ENCODE measurements at regions not wholly inside any gene's neighbourhood (a gene's known extent, or its start where the extent isn't known, plus 50 kb on each side); places are given as distances from the start of the nearest gene placed in this dataset.

DNA sequence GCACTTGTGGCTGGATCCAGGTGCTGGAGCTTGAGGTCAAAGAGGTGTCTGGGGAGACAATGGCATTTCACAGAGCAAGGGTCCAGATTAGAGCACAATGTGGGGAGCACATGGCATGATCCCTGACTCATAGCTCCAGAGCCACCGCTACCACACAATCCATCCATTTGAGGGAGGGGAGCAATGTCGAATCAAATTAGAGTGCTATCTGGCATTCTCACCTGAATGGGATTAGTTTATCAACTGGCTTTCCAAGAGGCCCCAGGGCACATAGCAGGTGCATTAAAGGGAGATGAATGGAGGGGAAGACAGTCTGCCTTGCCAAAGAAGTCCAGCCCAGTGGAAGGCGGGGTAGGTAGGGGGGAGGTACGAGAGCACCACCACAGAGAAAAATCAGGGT lies 194.4 kb upstream of the GPR12 start:
- no peak for DNase-seq (ENCODE audit: low read depth)
- no peak overlapping the region for H3K4me3 ChIP-seq (ENCODE audit: low read depth, low read length)
- TF ChIP-seq, protein P1, sequence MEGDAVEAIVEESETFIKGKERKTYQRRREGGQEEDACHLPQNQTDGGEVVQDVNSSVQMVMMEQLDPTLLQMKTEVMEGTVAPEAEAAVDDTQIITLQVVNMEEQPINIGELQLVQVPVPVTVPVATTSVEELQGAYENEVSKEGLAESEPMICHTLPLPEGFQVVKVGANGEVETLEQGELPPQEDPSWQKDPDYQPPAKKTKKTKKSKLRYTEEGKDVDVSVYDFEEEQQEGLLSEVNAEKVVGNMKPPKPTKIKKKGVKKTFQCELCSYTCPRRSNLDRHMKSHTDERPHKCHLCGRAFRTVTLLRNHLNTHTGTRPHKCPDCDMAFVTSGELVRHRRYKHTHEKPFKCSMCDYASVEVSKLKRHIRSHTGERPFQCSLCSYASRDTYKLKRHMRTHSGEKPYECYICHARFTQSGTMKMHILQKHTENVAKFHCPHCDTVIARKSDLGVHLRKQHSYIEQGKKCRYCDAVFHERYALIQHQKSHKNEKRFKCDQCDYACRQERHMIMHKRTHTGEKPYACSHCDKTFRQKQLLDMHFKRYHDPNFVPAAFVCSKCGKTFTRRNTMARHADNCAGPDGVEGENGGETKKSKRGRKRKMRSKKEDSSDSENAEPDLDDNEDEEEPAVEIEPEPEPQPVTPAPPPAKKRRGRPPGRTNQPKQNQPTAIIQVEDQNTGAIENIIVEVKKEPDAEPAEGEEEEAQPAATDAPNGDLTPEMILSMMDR (conservative IDR thresholded peaks at IDR 0.05; ENCODE audit: low read depth, low read length) = no peak

DNA sequence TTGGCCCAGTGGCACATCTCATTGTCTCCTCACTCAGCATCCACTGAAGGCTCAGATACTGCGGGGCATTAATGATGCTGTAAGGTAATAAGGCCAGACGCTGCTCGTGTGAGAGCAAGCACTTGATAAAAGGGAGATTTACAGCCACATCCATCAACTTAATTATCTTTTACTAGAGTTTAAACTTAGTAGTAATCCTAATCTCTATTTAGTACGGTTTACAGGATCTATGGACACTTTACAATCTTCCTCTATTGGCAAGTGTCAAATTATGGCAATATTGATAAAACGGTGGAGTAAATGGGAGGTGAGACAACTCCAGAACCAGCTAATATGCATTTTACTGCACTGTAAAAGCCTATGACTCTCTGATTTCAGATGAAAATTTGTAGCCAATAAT lies 192.7 kb upstream of the GPR12 start:
- DNase-seq (ENCODE audit: low read depth) = no peak
- no peak overlapping the region for H3K4me3 ChIP-seq (ENCODE audit: low read depth, low read length)
- TF ChIP-seq, protein P1 (conservative IDR thresholded peaks at IDR 0.05; ENCODE audit: low read depth, low read length) = no peak

DNA sequence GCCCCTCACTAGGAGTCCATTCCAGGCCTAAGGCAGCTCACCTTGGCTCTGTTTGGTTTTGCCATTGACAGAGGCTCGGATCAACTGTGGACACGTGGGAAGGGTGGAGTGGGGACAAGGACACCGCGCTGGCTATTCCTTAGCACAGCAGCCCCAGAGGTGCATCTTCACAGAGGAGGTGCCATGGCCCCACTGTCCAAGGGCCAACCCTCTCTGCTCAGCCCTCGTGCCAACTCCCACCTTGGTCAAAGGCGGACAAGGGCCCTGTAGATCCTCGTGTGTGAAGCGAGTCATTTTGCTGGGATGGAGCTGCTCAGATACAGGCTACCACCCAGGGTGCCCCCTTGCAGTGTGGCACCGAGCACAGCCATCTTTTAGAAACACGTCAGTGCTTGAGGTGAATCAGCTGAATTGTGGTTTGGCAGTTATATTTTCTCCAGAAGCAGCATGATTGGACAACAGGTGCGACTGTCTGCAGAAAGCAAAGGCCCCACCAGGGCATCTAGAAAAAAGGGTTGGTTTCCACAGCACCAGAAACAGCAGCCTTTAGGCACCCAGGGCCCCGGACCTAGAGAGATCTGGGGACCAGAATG lies 192.1 kb upstream of the GPR12 start:
- TF ChIP-seq, protein P1 (conservative IDR thresholded peaks at IDR 0.05; ENCODE audit: low read depth, low read length) = no peak
- no peak overlapping the region for H3K4me3 ChIP-seq (ENCODE audit: low read depth, low read length)
- DNase-seq (ENCODE audit: low read depth) = no peak

DNA sequence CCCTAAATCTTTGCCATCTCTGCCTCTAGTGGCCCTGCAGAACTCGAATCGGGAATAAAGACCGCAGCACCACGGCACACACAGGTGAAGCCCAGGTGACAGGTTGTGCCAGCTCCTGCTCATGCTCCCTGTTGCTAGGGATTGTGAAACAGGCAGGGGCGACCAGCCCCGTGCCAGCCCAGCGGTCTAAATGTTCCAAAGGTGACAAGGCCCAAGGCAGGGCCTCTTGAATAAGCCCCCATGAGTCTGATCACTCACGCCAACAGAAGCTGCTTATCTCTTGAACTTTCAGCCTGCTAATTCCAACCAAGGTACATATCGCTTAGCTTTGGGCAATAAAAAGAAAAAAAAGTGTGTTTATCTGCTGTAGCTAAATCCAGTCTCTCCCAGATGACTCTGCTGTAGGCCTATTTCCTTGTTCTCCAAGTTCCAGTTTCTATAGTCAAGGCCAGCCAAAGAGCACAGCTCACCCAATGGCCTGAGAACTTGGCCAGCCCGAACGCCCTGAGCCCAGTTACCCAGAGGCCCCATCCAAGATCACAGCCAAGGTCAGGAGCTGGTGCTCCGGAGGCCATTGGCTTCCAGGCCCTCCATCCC lies 191.1 kb upstream of the GPR12 start:
- no peak for DNase-seq (ENCODE audit: low read depth)

DNA sequence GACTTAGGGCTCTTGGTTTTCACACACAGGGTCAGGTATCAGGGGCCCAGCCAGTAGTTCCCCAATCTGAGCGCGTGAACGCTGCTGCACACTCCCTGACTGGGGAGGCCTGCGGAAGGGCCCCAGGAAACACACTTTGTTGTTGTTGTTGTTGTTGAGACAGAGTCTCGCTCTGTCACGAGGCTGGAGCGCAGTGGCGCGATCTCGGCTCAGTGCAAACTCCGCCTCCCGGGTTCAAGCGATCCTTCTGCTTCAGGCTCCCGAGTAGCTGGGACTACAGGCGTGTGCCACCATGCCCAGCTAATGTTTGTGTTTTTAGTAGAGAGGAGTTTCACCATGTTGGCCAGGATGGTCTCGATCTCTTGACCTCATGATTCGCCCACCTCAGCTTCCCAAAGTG lies 190.4 kb upstream of the GPR12 start:
- H3K4me3 ChIP-seq (ENCODE audit: low read depth, low read length) = no peak overlapping the region
- no peak for DNase-seq (ENCODE audit: low read depth)
- TF ChIP-seq, protein P1 (conservative IDR thresholded peaks at IDR 0.05; ENCODE audit: low read depth, low read length) = no peak

More for the DNA sequence above, 191.1 kb upstream of the GPR12 start:
- no peak overlapping the region for H3K4me3 ChIP-seq (ENCODE audit: low read depth, low read length)
- TF ChIP-seq, protein P1 (conservative IDR thresholded peaks at IDR 0.05; ENCODE audit: low read depth, low read length) = no peak

DNA sequence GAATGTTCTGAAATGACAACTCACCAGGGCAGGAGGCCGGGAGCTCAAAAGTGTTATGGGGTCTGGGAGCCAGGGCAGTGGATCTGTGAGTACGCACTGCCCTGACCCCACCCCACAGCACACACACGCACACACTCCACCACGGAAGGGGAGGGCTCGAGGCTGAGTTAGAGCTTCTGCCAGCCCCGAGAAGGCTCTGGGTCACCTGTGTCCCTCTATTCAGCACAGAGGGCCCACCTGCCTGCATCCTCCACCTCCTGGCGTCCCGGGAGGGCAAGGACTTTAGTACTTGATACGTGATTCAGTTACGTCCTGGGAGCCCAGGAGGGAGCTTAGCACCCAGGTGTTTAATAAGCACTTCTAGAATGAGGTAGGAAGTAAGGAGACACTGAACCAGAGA lies 190.0 kb upstream of the GPR12 start:
- DNase-seq (ENCODE audit: low read depth) = no peak
- no peak overlapping the region for H3K4me3 ChIP-seq (ENCODE audit: low read depth, low read length)
- TF ChIP-seq, protein P1 (conservative IDR thresholded peaks at IDR 0.05; ENCODE audit: low read depth, low read length) = no peak

Data from epithelial cell of proximal tubule (primary cell).